GM18867 (cell line): ENCODE measurements at regions not wholly inside any gene's neighbourhood (a gene's known extent, or its start where the extent isn't known, plus 50 kb on each side); places are given as distances from the start of the nearest gene placed in this dataset.
"Not testable (repeated sequence)": the region's sequence is repeated elsewhere in the genome, so short reads cannot be mapped to it uniquely, and the experiment has no call there.

Source experiments
- ATAC-seq: cut with Tn5 transposase; IDR thresholded peaks from one replicate; pipeline ENCODE4 v1.9.1; 2021; ENCODE audit warnings: mild to moderate bottlenecking, moderate library complexity; ENCODE audit not compliant: unreplicated experiment

- ATAC-seq: no peak
These were observed 111.3 kb upstream of the INTU start for GRCh38 chr4:127521463-127521862.

GRCh38 chr4:127523369-127523768 is 109.4 kb upstream of the INTU start:
- no peak for ATAC-seq

- no peak for ATAC-seq
These were observed 107.1 kb upstream of the INTU start for GRCh38 chr4:127525608-127526007.

- ATAC-seq: no peak
These were observed 104.5 kb upstream of the INTU start for GRCh38 chr4:127528302-127528701.

- ATAC-seq: not testable (repeated sequence)
These were observed 102.9 kb upstream of the INTU start for GRCh38 chr4:127529879-127530278.

GRCh38 chr4:127533028-127533700 is 99.6 kb upstream of the INTU start:
- ATAC-seq: no peak

GRCh38 chr4:127534041-127534825 is 98.5 kb upstream of the INTU start:
- ATAC-seq: no peak

GRCh38 chr4:127538016-127538415 is 94.7 kb upstream of the INTU start:
- no peak for ATAC-seq

GRCh38 chr4:127540497-127541025 is 92.2 kb upstream of the INTU start:
- no peak for ATAC-seq

GRCh38 chr4:127545271-127545670 is 87.5 kb upstream of the INTU start:
- ATAC-seq: no peak

- ATAC-seq: no peak
These were observed 83.5 kb upstream of the INTU start for GRCh38 chr4:127548990-127549925.

GRCh38 chr4:127555106-127555505 is 77.7 kb upstream of the INTU start:
- no peak for ATAC-seq

GRCh38 chr4:127558088-127558487 is 74.7 kb upstream of the INTU start:
- ATAC-seq: no peak

GRCh38 chr4:127558489-127559407 is 74.0 kb upstream of the INTU start:
- ATAC-seq: no peak

GRCh38 chr4:127559981-127560380 is 72.8 kb upstream of the INTU start:
- ATAC-seq: no peak

GRCh38 chr4:127560755-127561154 is 72.0 kb upstream of the INTU start:
- ATAC-seq: no peak

GRCh38 chr4:127574643-127575042 is 58.1 kb upstream of the INTU start:
- no peak for ATAC-seq

- no peak for ATAC-seq
These were observed 56.9 kb upstream of the INTU start for GRCh38 chr4:127575888-127576287.

GRCh38 chr4:127578491-127578890 is 54.3 kb upstream of the INTU start:
- ATAC-seq: no peak

GRCh38 chr4:127578967-127579366 is 53.8 kb upstream of the INTU start:
- ATAC-seq: no peak
